Smooth muscle cell (in vitro differentiated cells): ENCODE measurements at regions not wholly inside any gene's neighbourhood (a gene's known extent, or its start where the extent isn't known, plus 50 kb on each side); places are given as distances from the start of the nearest gene placed in this dataset.
"Not testable (repeated sequence)": the region's sequence is repeated elsewhere in the genome, so short reads cannot be mapped to it uniquely, and the experiment has no call there.

Experiments
- DNase-seq: peaks from one replicate; lab custom pipeline; 2025; ENCODE audit not compliant: unreplicated experiment; lab: John Stamatoyannopoulos, UW
- H2AFZ ChIP-seq: fragments of 200-600 bp; sonication (generic); 2 replicates; pipeline ENCODE4 v1.6.0; 2016; ENCODE audit warnings: antibody characterized with exemption, low read depth, mild to moderate bottlenecking
- H3F3A ChIP-seq: fragments of 200-600 bp; sonication (generic); 2 replicates; pipeline ENCODE4 v1.6.0; 2017; ENCODE audit warnings: antibody characterized with exemption, low read depth
- H3K27ac ChIP-seq: fragments of 200-600 bp; sonication (generic); 2 replicates; pipeline ENCODE4 v1.5.1; 2016; ENCODE audit warnings: low read depth, mild to moderate bottlenecking
- H3K27me3 ChIP-seq: fragments of 200-600 bp; sonication (generic); 2 replicates; pipeline ENCODE4 v1.6.1; 2016; ENCODE audit warnings: low read depth, mild to moderate bottlenecking
- H3K36me3 ChIP-seq: fragments of 200-600 bp; sonication (generic); 2 replicates; pipeline ENCODE4 v1.5.1; 2016; ENCODE audit warnings: low read depth
- H3K4me1 ChIP-seq: fragments of 200-600 bp; sonication (generic); 2 replicates; pipeline ENCODE4 v1.5.1; 2016; ENCODE audit warnings: low read depth
- H3K4me2 ChIP-seq: fragments of 200-600 bp; sonication (generic); 2 replicates; pipeline ENCODE4 v1.6.0; 2016; ENCODE audit warnings: mild to moderate bottlenecking
- H3K4me3 ChIP-seq: fragments of 200-600 bp; sonication (generic); 2 replicates; pipeline ENCODE4 v1.5.1; 2016; ENCODE audit warnings: mild to moderate bottlenecking
- H3K79me2 ChIP-seq: fragments of 200-600 bp; sonication (generic); 2 replicates; pipeline ENCODE4 v1.6.0; 2016; ENCODE audit warnings: low read depth, mild to moderate bottlenecking
- H3K9ac ChIP-seq: fragments of 200-600 bp; sonication (generic); 2 replicates; pipeline ENCODE4 v1.6.0; 2016; ENCODE audit warnings: low read depth
- H3K9me3 ChIP-seq: fragments of 200-600 bp; sonication (generic); replicated peaks from 2 replicates; pipeline ENCODE4 v1.5.1; 2016; ENCODE audit warnings: low read depth
- H4K20me1 ChIP-seq: fragments of 200-600 bp; sonication (generic); 2 replicates; pipeline ENCODE4 v1.6.0; 2016; ENCODE audit warnings: low read depth
- CTCF ChIP-seq: fragments of 200-600 bp; sonication (generic); IDR thresholded peaks from 2 replicates; pipeline ENCODE4 v1.5.1; 2017; ENCODE audit warnings: borderline replicate concordance, mild to moderate bottlenecking, antibody characterized with exemption; ENCODE audit not compliant: insufficient read depth, poor library complexity, severe bottlenecking
- WGBS: methylation state at CpG from one replicate; pipeline ENCODE4 v1.1.7; 2016; ENCODE audit warnings: low lambda C conversion rate; 5-methylcytosine and 5-hydroxymethylcytosine counted together

GRCh38 chr7:37578350-37578749, 105.2 kb upstream of the GPR141 start:
- no peak for DNase-seq
- H3K4me3 ChIP-seq: no peak overlapping the region
- no peaks in the 10 kb centered on the region for H4K20me1 ChIP-seq
- TF ChIP-seq CTCF: no peak
- 100% methylated on average over 1 of the region's 1 CpG for WGBS
- H3K27ac ChIP-seq: no peak overlapping the region
- H3K9me3 ChIP-seq: no peaks in the 10 kb centered on the region
- H3K27me3 ChIP-seq: no peaks in the 10 kb centered on the region
- no peak overlapping the region for H3K4me2 ChIP-seq
- no peak overlapping the region for H2AFZ ChIP-seq
- H3F3A ChIP-seq: no peaks in the 10 kb centered on the region
- H3K79me2 ChIP-seq: no peaks in the 10 kb centered on the region
- no peak overlapping the region for H3K9ac ChIP-seq
- H3K36me3 ChIP-seq: no peaks in the 10 kb centered on the region
- no peaks in the 10 kb centered on the region for H3K4me1 ChIP-seq

GRCh38 chr7:37580376-37580775, 103.2 kb upstream of the GPR141 start:
- no peaks in the 10 kb centered on the region for H3K36me3 ChIP-seq
- no peaks in the 10 kb centered on the region for H4K20me1 ChIP-seq
- no peak overlapping the region for H3K9ac ChIP-seq
- TF ChIP-seq CTCF: no peak
- no peak overlapping the region for H2AFZ ChIP-seq
- H3K27me3 ChIP-seq: no peaks in the 10 kb centered on the region
- DNase-seq: no peak
- H3K4me1 ChIP-seq: no peaks in the 10 kb centered on the region
- no peak overlapping the region for H3K4me3 ChIP-seq
- no peaks in the 10 kb centered on the region for H3K9me3 ChIP-seq
- no peaks in the 10 kb centered on the region for H3K79me2 ChIP-seq
- no peak overlapping the region for H3K27ac ChIP-seq
- 91% methylated on average over 3 of the region's 3 CpGs for WGBS
- no peak overlapping the region for H3K4me2 ChIP-seq
- H3F3A ChIP-seq: no peaks in the 10 kb centered on the region

GRCh38 chr7:37584651-37585463, 98.7 kb upstream of the GPR141 start:
- not testable (repeated sequence) for H3K4me1 ChIP-seq, H4K20me1 ChIP-seq, H3K4me2 ChIP-seq, H3K79me2 ChIP-seq, H3K27ac ChIP-seq, H3K9ac ChIP-seq, DNase-seq, H2AFZ ChIP-seq, H3F3A ChIP-seq, H3K36me3 ChIP-seq, H3K27me3 ChIP-seq, H3K4me3 ChIP-seq, H3K9me3 ChIP-seq
- 83% methylated on average over 4 of the region's 4 CpGs for WGBS

- Histone ChIP-seq H3K27me3 (no peaks in the 10 kb centered on the region), H3K36me3 (no peaks in the 10 kb centered on the region), H3K4me3 (no peak overlapping the region), H4K20me1 (no peaks in the 10 kb centered on the region), H3F3A (no peaks in the 10 kb centered on the region), H3K9me3 (no peaks in the 10 kb centered on the region), H3K4me1 (no peaks in the 10 kb centered on the region), H3K79me2 (no peaks in the 10 kb centered on the region), H3K9ac (no peak overlapping the region), H3K27ac (no peak overlapping the region), H2AFZ (no peak overlapping the region), H3K4me2 (no peak overlapping the region)
- TF ChIP-seq CTCF: no peak
- 67% methylated on average over 4 of the region's 4 CpGs for WGBS
- DNase-seq: no peak
Observed at GRCh38 chr7:37590824-37591223, 92.7 kb upstream of the GPR141 start.
